Spleen (tissue), 7 donors: ENCODE measurements at regions not wholly inside any gene's neighbourhood (a gene's known extent, or its start where the extent isn't known, plus 50 kb on each side); places are given as distances from the start of the nearest gene placed in this dataset.

Experiments
- CTCF ChIP-seq, 11 experiments: fragments of 200-600 bp in 7 of 11; fragments of 450-650 bp in 4 of 11; sonication (generic) in 4 of 11; IDR thresholded peaks in 8 of 11; conservative IDR thresholded peaks in 3 of 11; 1 replicate in 7 of 11; 2 replicates in 4 of 11; pipeline versions ENCODE4 v1.4.0 to v1.8.0; 2016 to 2021; ENCODE audit warnings: antibody characterized with exemption in 11 of 11, inconsistent platforms in 4 of 11, mild to moderate bottlenecking in 1 of 11
- POLR2A ChIP-seq, 3 donors: fragments of 450-650 bp; IDR thresholded peaks; one replicate each; pipeline ENCODE4 v1.5.1; 2017; ENCODE audit warnings: antibody characterized with exemption in 3 of 3, mild to moderate bottlenecking in 1 of 3
- donor health status: DM: no; HTN: no; CAD: no; lungs with moderate emphysema.
- donor health status: DM: no; HTN: no; CAD: no.
- donor health status: DM: no; HTN: no; CAD: no.

- TF ChIP-seq CTCF (IDR thresholded peaks at IDR 0.05 in 8 of 11, conservative IDR thresholded peaks at IDR 0.05 in 3 of 11) (no peak), POLR2A (IDR thresholded peaks at IDR 0.05) (no peak)
Measured at GRCh38 chr13:80451641-80452040, 110.7 kb upstream of the SPRY2 start.
